GM19023 (cell line): ENCODE measurements at regions not wholly inside any gene's neighbourhood (a gene's known extent, or its start where the extent isn't known, plus 50 kb on each side); places are given as distances from the start of the nearest gene placed in this dataset.

Experiments used
- ATAC-seq: cut with Tn5 transposase; IDR thresholded peaks from one replicate; pipeline ENCODE4 v1.9.1; 2021; ENCODE audit warnings: mild to moderate bottlenecking, moderate library complexity; ENCODE audit not compliant: unreplicated experiment

- ATAC-seq: no peak
Observed at GRCh38 chr5:88489364-88489763, 220.7 kb upstream of the TMEM161B start.

- ATAC-seq: no peak
Observed at GRCh38 chr5:88488561-88488960, 219.9 kb upstream of the TMEM161B start.

DNA sequence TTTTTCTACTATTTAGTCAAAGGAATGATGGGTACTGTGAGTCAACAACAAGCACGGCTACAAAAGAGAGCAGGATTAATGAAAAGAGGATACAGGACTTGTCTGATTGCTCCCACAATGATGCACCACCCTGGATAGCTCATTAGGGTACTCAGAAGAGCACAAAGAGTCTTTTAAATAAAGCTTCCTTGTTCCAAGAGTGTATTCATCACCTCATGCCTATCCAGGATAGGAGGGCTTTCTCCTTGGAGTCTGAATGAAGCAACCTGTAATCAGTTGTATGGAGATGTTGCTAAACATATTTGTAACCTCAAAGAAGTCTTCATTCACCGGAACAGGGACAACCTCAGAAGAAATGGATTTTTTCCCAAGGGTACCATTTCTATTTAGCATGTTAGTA lies 219.5 kb upstream of the TMEM161B start:
- no peak for ATAC-seq

- ATAC-seq: no peak
Observed at GRCh38 chr5:88487066-88487465, 218.4 kb upstream of the TMEM161B start.

GRCh38 chr5:88486431-88486830 lies 217.8 kb upstream of the TMEM161B start:
- ATAC-seq: no peak

DNA sequence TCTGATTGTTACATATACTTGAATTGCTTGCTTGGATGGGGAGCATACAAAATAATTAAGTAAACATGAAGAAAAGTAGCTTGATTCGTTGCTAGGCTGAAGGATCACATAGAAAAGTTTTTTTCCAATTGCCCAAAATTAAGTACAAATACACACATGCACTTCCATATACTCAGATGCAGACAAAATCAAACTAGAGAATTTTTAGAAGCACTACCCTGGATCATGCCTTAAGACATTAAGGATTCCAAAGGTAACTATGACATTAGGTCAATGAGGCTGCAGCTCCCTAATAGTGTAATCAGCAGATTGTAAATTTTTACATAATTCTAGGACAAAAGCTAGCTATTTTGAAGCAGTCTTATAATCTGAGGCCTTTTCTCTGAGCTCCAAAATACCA lies 216.9 kb upstream of the TMEM161B start:
- no peak for ATAC-seq

DNA sequence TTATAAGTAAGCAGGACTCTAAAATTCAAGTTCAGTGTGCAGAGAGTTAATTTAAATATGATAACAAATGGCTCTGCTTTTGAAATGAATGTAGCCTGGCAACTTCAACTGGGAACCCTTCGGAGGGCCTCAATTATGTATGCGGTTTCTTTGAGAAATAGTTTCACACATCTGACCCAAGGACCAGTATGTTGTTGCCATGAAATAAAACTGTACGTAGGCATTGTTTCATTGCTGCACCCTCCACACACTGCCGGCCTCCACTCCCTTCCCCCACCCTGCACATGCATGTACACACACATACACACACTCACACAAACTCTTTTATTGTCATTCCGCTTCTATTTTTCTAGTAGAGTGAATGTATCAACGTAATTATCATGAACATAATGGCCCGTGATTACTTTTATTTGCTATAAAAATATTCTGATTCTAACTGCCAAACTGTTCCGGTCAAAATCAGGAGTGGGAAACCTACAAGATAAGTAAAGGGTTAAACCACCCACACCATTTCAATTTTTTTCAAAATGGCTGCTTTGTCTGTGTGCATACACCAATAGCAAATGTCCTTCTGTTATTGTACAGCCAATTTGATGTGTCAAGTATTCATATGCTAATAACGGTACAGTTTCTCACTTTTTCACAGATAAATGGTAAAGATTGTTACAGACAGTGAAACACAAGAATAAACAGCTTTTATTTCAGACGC lies 215.5 kb upstream of the TMEM161B start:
- no peak for ATAC-seq

GRCh38 chr5:88480801-88481499 lies 212.3 kb upstream of the TMEM161B start:
- no peak for ATAC-seq

GRCh38 chr5:88480245-88480644 lies 211.6 kb upstream of the TMEM161B start:
- ATAC-seq: no peak

DNA sequence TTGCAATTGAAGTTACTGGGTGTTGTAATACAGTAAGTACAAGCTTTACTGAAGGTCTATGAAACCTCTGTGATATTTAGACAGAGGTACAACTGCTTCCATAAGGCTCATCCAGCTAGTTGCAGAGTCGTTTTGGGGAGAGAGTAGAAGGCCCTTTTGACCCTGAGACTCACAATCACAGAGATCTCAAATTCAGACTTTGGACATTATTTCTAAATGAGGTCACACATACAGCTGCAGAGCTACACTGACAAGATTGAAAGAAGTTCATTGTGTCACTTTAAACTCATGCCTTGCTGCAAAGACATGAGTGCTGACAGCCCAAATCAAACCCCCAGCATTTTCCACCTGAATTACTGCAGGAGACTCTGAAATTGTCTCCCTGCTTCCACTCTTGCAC lies 205.9 kb upstream of the TMEM161B start:
- ATAC-seq: no peak

GRCh38 chr5:88470745-88471144 lies 202.1 kb upstream of the TMEM161B start:
- ATAC-seq: no peak

DNA sequence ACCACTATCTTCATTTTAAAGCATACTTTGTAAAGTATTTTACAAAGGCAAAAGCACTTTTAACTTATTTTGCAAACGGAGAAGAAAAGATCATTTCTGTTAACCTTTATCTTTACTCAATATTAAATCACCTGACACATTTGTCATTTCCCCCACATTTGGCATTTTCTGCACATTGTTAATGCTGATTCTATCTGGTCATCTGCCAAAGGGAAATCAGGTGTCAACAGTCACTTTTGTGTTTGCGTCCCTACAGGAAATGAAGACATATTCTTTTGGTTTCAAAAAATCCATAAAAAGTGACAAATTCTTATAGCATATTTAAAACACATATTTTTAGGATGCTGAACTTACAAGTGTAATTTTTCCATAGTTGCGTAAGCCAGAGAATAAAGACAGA lies 191.3 kb upstream of the TMEM161B start:
- no peak for ATAC-seq

GRCh38 chr5:88452820-88453219 lies 184.2 kb upstream of the TMEM161B start:
- no peak for ATAC-seq

- ATAC-seq: no peak
Observed at GRCh38 chr5:88450239-88450638, 181.6 kb upstream of the TMEM161B start.

GRCh38 chr5:88438006-88438405 lies 169.4 kb upstream of the TMEM161B start:
- no peak for ATAC-seq

- ATAC-seq: no peak
Observed at GRCh38 chr5:88436290-88436689, 167.6 kb upstream of the TMEM161B start.

- no peak for ATAC-seq
Observed at GRCh38 chr5:88428633-88429032, 160.0 kb upstream of the TMEM161B start.

GRCh38 chr5:88426441-88426840 lies 157.8 kb upstream of the TMEM161B start:
- ATAC-seq: no peak

- no peak for ATAC-seq
Observed at GRCh38 chr5:88425124-88425523, 156.5 kb upstream of the TMEM161B start.

DNA sequence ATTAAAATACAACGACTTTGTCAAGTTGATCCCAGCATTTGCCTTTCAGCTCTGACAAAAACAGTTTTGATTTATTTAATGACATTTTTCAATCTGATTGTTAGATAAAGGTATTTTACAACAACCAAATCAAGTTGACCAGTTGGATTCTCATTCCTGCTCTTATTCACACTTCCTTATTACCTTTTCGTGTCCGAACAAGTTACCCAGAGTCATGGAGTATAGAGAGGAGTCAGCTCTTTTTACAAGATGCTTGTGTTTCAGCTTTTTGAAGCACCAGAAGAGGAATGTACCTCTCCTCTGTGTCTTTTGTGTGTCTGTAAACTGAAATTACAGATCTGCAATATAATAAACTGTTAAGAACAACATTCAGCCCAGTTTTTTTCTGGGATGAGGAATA lies 151.3 kb upstream of the TMEM161B start:
- ATAC-seq: no peak

- ATAC-seq: no peak
Observed at GRCh38 chr5:88407341-88407740, 138.7 kb upstream of the TMEM161B start.

GRCh38 chr5:88405783-88406182 lies 137.1 kb upstream of the TMEM161B start:
- ATAC-seq: no peak

GRCh38 chr5:88404405-88404804 lies 135.8 kb upstream of the TMEM161B start:
- no peak for ATAC-seq
